ENCODE measurements at regions not wholly inside any gene's neighbourhood (a gene's known extent, or its start where the extent isn't known, plus 50 kb on each side); places are given as distances from the start of the nearest gene placed in this dataset.
A peak's percentile ranks its signal among the peaks of the same experiment; 100 is the strongest.

DNA sequence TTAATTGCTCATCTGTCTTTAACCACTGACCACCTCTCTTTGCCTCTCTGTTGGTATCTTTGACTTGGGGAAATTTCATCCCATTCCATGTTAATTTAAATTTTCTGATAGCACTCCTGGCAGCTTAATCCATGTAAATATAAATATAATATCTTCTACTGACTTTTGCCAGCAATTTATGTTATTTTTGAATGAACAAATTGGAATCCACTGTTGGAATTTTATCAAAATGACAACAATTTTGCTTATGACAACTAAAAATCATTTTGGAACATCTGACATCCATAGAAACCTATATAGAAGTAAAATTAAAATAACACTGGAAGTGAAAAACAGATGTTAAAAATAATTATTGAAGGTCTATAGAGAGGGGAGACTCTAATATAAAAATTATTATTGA is 176.5 kb upstream of the AKR1E2 start:
- H3K27me3 ChIP-seq = no peaks in the 10 kb centered on the region
- TF ChIP-seq, protein P1, sequence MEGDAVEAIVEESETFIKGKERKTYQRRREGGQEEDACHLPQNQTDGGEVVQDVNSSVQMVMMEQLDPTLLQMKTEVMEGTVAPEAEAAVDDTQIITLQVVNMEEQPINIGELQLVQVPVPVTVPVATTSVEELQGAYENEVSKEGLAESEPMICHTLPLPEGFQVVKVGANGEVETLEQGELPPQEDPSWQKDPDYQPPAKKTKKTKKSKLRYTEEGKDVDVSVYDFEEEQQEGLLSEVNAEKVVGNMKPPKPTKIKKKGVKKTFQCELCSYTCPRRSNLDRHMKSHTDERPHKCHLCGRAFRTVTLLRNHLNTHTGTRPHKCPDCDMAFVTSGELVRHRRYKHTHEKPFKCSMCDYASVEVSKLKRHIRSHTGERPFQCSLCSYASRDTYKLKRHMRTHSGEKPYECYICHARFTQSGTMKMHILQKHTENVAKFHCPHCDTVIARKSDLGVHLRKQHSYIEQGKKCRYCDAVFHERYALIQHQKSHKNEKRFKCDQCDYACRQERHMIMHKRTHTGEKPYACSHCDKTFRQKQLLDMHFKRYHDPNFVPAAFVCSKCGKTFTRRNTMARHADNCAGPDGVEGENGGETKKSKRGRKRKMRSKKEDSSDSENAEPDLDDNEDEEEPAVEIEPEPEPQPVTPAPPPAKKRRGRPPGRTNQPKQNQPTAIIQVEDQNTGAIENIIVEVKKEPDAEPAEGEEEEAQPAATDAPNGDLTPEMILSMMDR (IDR thresholded peaks at IDR 0.05) = no peak
- H3K9me3 ChIP-seq = no peaks in the 10 kb centered on the region
- H3K4me1 ChIP-seq = peaks cover 0 to 51% (median 41%) of the 10 kb centered on the region in 9 donors
- DNase-seq = no peak
- no peak for ATAC-seq
- intact Hi-C loops (cut with DNase I) = loop anchor here in 3 of 10 donors (10.0 kb wide), 2 partner anchors 295 to 405 kb away; no protein-coding TSS in a partner anchor
- no peak overlapping the region for H3K4me3 ChIP-seq
- H3K27ac ChIP-seq = peak overlapping the region; percentile 1 to 81 (median 56)
- no peaks in the 10 kb centered on the region for H3K36me3 ChIP-seq

DNA sequence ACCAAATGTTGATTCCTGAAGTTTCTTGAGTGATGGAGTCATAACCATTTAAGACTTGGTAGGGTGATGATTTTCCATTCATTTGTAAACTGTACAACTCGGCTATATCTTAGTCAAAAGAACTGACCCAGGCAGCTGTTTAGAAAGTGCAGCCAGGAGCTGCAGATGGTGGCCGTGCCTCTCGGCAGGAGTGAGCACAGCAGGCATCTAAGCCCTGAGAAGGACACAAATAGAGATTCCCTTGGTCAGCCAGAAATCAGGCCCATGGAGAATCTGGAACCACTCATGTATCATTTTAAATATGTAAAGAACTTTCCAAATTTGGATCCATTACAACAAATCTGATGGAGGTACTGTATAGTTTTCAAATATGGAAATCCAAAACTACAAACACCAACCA is 177.0 kb upstream of the AKR1E2 start:
- no peak for DNase-seq
- Histone ChIP-seq H3K36me3 (no peaks in the 10 kb centered on the region), H3K27me3 (no peaks in the 10 kb centered on the region), H3K27ac (peak overlapping the region in 8 of 10 donors; percentile 1 to 81 (median 60)), H3K4me3 (no peak overlapping the region), H3K4me1 (peaks cover 0 to 51% (median 41%) of the 10 kb centered on the region in 9 donors), H3K9me3 (no peaks in the 10 kb centered on the region)
- 73 to 81% methylated on average over 3 of the region's 3 CpGs for WGBS, 2 donors
- TF ChIP-seq, protein P1 (IDR thresholded peaks at IDR 0.05) = no peak
- intact Hi-C loops (cut with DNase I) = loop anchor here in 3 of 10 donors (10.0 kb wide), 2 partner anchors 294 to 404 kb away; no protein-coding TSS in a partner anchor
- ATAC-seq = peak in 2 of 8 donors; percentile 43 to 45

DNA sequence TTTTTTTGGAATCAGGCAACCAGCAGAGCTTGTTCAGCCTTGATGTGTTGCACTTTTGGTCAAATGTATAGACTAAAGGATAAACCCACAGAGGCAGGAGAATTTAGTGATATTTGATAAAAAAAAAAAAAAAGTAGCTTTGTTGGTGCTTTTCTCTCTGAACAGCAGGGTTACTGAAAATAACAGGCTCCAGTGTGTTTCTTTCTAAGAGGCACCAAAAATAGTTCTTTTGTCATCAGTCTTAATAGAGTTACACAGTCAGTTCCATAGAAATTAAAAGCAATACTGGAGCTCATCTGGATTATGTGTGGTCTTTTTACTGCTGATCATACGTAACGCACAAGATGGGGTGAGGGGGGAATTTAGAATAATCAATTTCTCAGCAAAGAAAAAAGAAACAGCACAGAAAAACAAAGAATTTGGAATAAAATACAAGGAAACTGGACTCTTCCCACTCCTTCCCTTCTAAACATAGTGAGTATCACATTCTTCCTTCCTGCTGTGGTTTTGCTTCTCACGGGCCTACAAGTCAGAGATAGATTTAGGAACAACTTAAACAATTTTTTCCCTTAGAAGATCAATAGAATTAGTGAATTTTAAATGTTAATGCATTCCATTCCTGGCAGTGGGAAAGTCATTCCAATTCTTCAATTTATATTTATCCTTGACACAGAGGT is 178.8 kb upstream of the AKR1E2 start:
- H3K27me3 ChIP-seq = no peaks in the 10 kb centered on the region
- TF ChIP-seq, protein P1 (IDR thresholded peaks at IDR 0.05) = no peak
- H3K36me3 ChIP-seq = no peaks in the 10 kb centered on the region
- WGBS, 2 donors = 46 to 71% methylated on average over 3 of the region's 3 CpGs
- H3K4me1 ChIP-seq = peaks cover 0 to 51% (median 41%) of the 10 kb centered on the region in 9 donors
- intact Hi-C loops (cut with DNase I) = loop anchor here in 3 of 10 donors (10.0 kb wide), 2 partner anchors 292 to 402 kb away; no protein-coding TSS in a partner anchor
- H3K4me3 ChIP-seq = no peak overlapping the region
- ATAC-seq = peak in 4 of 8 donors; percentile 28 to 75 (median 56)
- no peak for DNase-seq
- H3K27ac ChIP-seq = peak overlapping the region in 7 of 10 donors; percentile 21 to 78 (median 50)
- no peaks in the 10 kb centered on the region for H3K9me3 ChIP-seq

DNA sequence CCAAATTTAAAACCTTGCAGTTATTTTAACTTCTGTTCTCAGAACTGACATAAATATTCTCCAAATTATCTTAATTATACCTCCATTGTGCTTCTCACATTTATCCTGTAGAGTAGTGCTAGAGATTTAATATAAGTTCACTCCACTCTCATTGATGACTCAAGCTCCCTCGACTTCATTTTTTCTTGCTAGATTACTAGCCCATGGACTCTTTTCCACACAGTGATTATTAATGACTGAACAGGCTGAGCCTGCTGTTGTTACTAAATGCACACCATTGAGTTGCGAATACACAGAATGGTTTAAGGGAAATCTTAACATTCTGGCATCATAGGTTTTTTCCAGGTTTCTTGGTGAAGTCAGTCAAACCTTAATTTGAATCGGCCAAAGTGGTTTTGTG is 179.5 kb upstream of the AKR1E2 start:
- DNase-seq (no peak), ATAC-seq (no peak)
- H3K27ac ChIP-seq = peak overlapping the region in 7 of 10 donors; percentile 21 to 78 (median 50)
- no peak overlapping the region for H3K4me3 ChIP-seq
- no peaks in the 10 kb centered on the region for H3K27me3 ChIP-seq
- H3K9me3 ChIP-seq = no peaks in the 10 kb centered on the region
- TF ChIP-seq, protein P1 (IDR thresholded peaks at IDR 0.05) = no peak
- peaks cover 0 to 51% (median 39%) of the 10 kb centered on the region in 9 donors for H3K4me1 ChIP-seq
- no peaks in the 10 kb centered on the region for H3K36me3 ChIP-seq
- intact Hi-C loops (cut with DNase I) = loop anchor here in 3 of 10 donors (10.0 kb wide), 2 partner anchors 292 to 402 kb away; no protein-coding TSS in a partner anchor
- WGBS, 2 donors = 49 to 71% methylated on average over 3 of the region's 3 CpGs
